H1 (cell line): ENCODE measurements at regions not wholly inside any gene's neighbourhood (a gene's known extent, or its start where the extent isn't known, plus 50 kb on each side); places are given as distances from the start of the nearest gene placed in this dataset.

Experiments
- CTCF ChIA-PET: fragments of 300-600 bp; sonication (Branson Sonifier 250); formaldehyde crosslinking; loops from one replicate; lab custom pipeline; 2021; ENCODE audit not compliant: partially characterized antibody; lab: Charles Lee
- POLR2A ChIA-PET: fragments of 300-600 bp; sonication (Branson Sonifier 250); formaldehyde crosslinking; loops from one replicate; lab custom pipeline; 2021; ENCODE audit warnings: inconsistent platforms; ENCODE audit not compliant: partially characterized antibody; lab: Charles Lee
- DNase-seq, 2 experiments: peaks; one replicate each; pipeline versions ENCODE4 v3.0.0 to v3.0.0-alpha.2; 2010 to 2022; ENCODE audit warnings: low spot score in 2 of 2, low read depth in 1 of 2, mixed read lengths in 1 of 2
- FAIRE-seq: peaks from 2 replicates; lab custom pipeline; 2011; peaks lifted over from hg19 to GRCh38; lab: Jason Lieb, UNC
- H2AFZ ChIP-seq: 2 replicates; pipeline ENCODE4 v1.8.1; 2012; ENCODE audit warnings: low read length, inconsistent platforms
- H2AK5ac ChIP-seq: 2 replicates; pipeline ENCODE4 v1.6.1; 2013; ENCODE audit warnings: low read depth, low read length
- H2BK120ac ChIP-seq: replicated peaks from 2 replicates; pipeline ENCODE3; 2013; ENCODE audit warnings: low read depth, low read length, inconsistent platforms
- H2BK12ac ChIP-seq: 2 replicates; pipeline ENCODE4 v1.6.1; 2013; ENCODE audit warnings: low read depth, low read length
- H2BK15ac ChIP-seq: 2 replicates; pipeline ENCODE4 v1.6.1; 2013; ENCODE audit warnings: low read length
- H2BK20ac ChIP-seq: 2 replicates; pipeline ENCODE4 v1.6.1; 2013; ENCODE audit warnings: low read length
- H2BK5ac ChIP-seq: 2 replicates; pipeline ENCODE4 v1.6.1; 2013; ENCODE audit warnings: low read depth, low read length
- H3K14ac ChIP-seq: 2 replicates; pipeline ENCODE4 v1.6.1; 2013; ENCODE audit warnings: inconsistent platforms; ENCODE audit not compliant: insufficient read length
- H3K18ac ChIP-seq: 2 replicates; pipeline ENCODE4 v1.6.1; 2013; ENCODE audit warnings: low read length; ENCODE audit errors: extremely low read depth
- H3K23ac ChIP-seq: 2 replicates; pipeline ENCODE4 v1.6.1; 2013; ENCODE audit warnings: inconsistent platforms; ENCODE audit not compliant: insufficient read length
- H3K23me2 ChIP-seq: 2 replicates; pipeline ENCODE4 v1.6.1; 2013; ENCODE audit warnings: low read depth, low read length
- H3K27ac ChIP-seq: 2 replicates; pipeline ENCODE4 v1.6.1; 2011; ENCODE audit warnings: low read depth, low read length, inconsistent platforms
- H3K27me3 ChIP-seq, 4 experiments: replicated peaks in 1 of 4; 1 replicate in 1 of 4; 2 replicates in 3 of 4; pipeline versions ENCODE4 v1.6.1 to v1.8.1; 2011 to 2013; ENCODE audit warnings: low read length in 3 of 4, mild to moderate bottlenecking in 3 of 4, inconsistent platforms in 2 of 4, mixed read lengths in 2 of 4, moderate library complexity in 1 of 4; ENCODE audit not compliant: control insufficient read depth in 3 of 4, insufficient read depth in 3 of 4; ENCODE audit errors: extremely low read depth in 1 of 4
- H3K36me3 ChIP-seq, 4 experiments: 2 replicates each; pipeline versions ENCODE4 v1.6.1 to v1.8.1; 2011 to 2013; ENCODE audit warnings: mild to moderate bottlenecking in 4 of 4, low read length in 3 of 4, moderate library complexity in 2 of 4, control low read depth in 1 of 4, inconsistent platforms in 1 of 4; ENCODE audit not compliant: insufficient read depth in 4 of 4, control insufficient read depth in 2 of 4
- H3K4ac ChIP-seq: replicated peaks from 2 replicates; pipeline ENCODE3; 2013; ENCODE audit warnings: low read length, low read depth, mixed read lengths, inconsistent platforms; ENCODE audit not compliant: insufficient read length
- H3K4me1 ChIP-seq, 4 experiments: replicated peaks in 1 of 4; 1 replicate in 1 of 4; 2 replicates in 3 of 4; pipeline versions ENCODE4 v1.6.1 to v1.8.1; 2011 to 2013; ENCODE audit warnings: low read length in 3 of 4, inconsistent platforms in 2 of 4, mixed read lengths in 1 of 4; ENCODE audit not compliant: insufficient read depth in 4 of 4, control insufficient read depth in 3 of 4
- H3K4me2 ChIP-seq, 2 experiments: 2 replicates each; pipeline versions ENCODE4 v1.6.1 to v1.8.1; 2011 to 2013; ENCODE audit warnings: low read depth in 2 of 2, low read length in 2 of 2, control low read depth in 1 of 2, inconsistent platforms in 1 of 2, mild to moderate bottlenecking in 1 of 2; ENCODE audit not compliant: insufficient read depth in 1 of 2
- H3K4me3 ChIP-seq, 4 experiments: fragments of 200-600, 300-600 bp in 1 of 4; sonication (generic), shearing (Covaris generic), sonication (Bioruptor Twin) in 1 of 4; 2 replicates each; pipeline versions ENCODE4 v1.5.1 to v1.8.1; 2011 to 2016; ENCODE audit warnings: low read length in 4 of 4, low read depth in 3 of 4, control low read depth in 2 of 4, inconsistent platforms in 2 of 4, mild to moderate bottlenecking in 2 of 4, mixed read lengths in 1 of 4, moderate library complexity in 1 of 4; ENCODE audit not compliant: insufficient read depth in 2 of 4; ENCODE audit errors: extremely low read depth in 1 of 4
- H3K56ac ChIP-seq: replicated peaks from 2 replicates; pipeline ENCODE3; 2013; ENCODE audit warnings: low read depth, mild to moderate bottlenecking, mixed read lengths, low read length, inconsistent platforms; ENCODE audit not compliant: insufficient read length
- H3K79me1 ChIP-seq: 2 replicates; pipeline ENCODE4 v1.6.1; 2013; ENCODE audit warnings: low read depth, low read length, control low read depth
- H3K79me2 ChIP-seq, 2 experiments: 2 replicates each; pipeline versions ENCODE4 v1.6.1 to v1.8.1; 2012 to 2013; ENCODE audit warnings: low read length in 2 of 2, mild to moderate bottlenecking in 2 of 2, inconsistent platforms in 1 of 2; ENCODE audit not compliant: insufficient read depth in 2 of 2, control insufficient read depth in 1 of 2
- H3K9ac ChIP-seq, 4 experiments: replicated peaks in 1 of 4; 1 replicate in 1 of 4; 2 replicates in 3 of 4; pipeline versions ENCODE4 v1.6.1 to v1.8.1; 2011 to 2013; ENCODE audit warnings: low read depth in 3 of 4, low read length in 3 of 4, control low read depth in 2 of 4, mild to moderate bottlenecking in 2 of 4, moderate library complexity in 2 of 4, inconsistent platforms in 1 of 4; ENCODE audit errors: extremely low read depth in 1 of 4
- H3K9me3 ChIP-seq, 2 experiments: 2 replicates each; pipeline versions ENCODE4 v1.6.1 to v1.8.1; 2012 to 2013; ENCODE audit warnings: mild to moderate bottlenecking in 2 of 2, moderate library complexity in 2 of 2, control low read depth in 1 of 2, inconsistent platforms in 1 of 2, low read depth in 1 of 2, low read length in 1 of 2, mixed read lengths in 1 of 2; ENCODE audit not compliant: insufficient read depth in 2 of 2
- H4K20me1 ChIP-seq, 2 experiments: replicated peaks in 1 of 2; 2 replicates each; pipeline versions ENCODE3 to v1.8.1; 2011 to 2013; ENCODE audit warnings: inconsistent platforms in 2 of 2, low read length in 2 of 2, mild to moderate bottlenecking in 1 of 2; ENCODE audit not compliant: insufficient read depth in 2 of 2, control insufficient read depth in 1 of 2
- H4K5ac ChIP-seq: 2 replicates; pipeline ENCODE4 v1.6.1; 2013; ENCODE audit warnings: low read length, low read depth, mixed read lengths, inconsistent platforms; ENCODE audit not compliant: insufficient read length
- H4K8ac ChIP-seq: 2 replicates; pipeline ENCODE4 v1.8.0; 2013; ENCODE audit warnings: mild to moderate bottlenecking, moderate library complexity, low read length, inconsistent platforms; ENCODE audit not compliant: insufficient read depth; ENCODE audit errors: extremely low read depth
- H4K91ac ChIP-seq: replicated peaks from 2 replicates; pipeline ENCODE3; 2013; ENCODE audit warnings: low read length, mixed read lengths, inconsistent platforms; ENCODE audit not compliant: insufficient read length
- BACH1 ChIP-seq: IDR thresholded peaks from 2 replicates; pipeline ENCODE4 v1.6.1; 2012; ENCODE audit warnings: low read length, improper control_type of control experiment
- BCL11A ChIP-seq, 2 experiments: IDR thresholded peaks; one replicate each; pipeline ENCODE4 v1.6.1; 2011; ENCODE audit warnings: low read depth in 2 of 2, low read length in 2 of 2, mild to moderate bottlenecking in 2 of 2
- CBX8 ChIP-seq: fragments of 300-800, 300-1000 bp; sonication (generic); IDR thresholded peaks from 2 replicates; pipeline ENCODE4 v1.7.1; 2016; ENCODE audit warnings: low read depth, low read length, borderline replicate concordance
- CTBP2 ChIP-seq: IDR thresholded peaks from 2 replicates; pipeline ENCODE4 v1.7.0; 2011; ENCODE audit warnings: borderline replicate concordance, mild to moderate bottlenecking, moderate library complexity, mixed read lengths, low read length; ENCODE audit not compliant: insufficient read depth, insufficient read length
- EGR1 ChIP-seq: IDR thresholded peaks from 2 replicates; pipeline ENCODE4 v1.6.1; 2011; ENCODE audit warnings: low read depth, low read length, borderline replicate concordance
- KDM5A ChIP-seq: fragments of 200-600 bp; IDR thresholded peaks from 2 replicates; pipeline ENCODE4 v1.7.1; 2012; ENCODE audit warnings: mild to moderate bottlenecking, low read length, inconsistent platforms, mixed read lengths
- RXRA ChIP-seq: IDR thresholded peaks from 2 replicates; pipeline ENCODE4 v1.6.1; 2011; ENCODE audit warnings: low read depth, mild to moderate bottlenecking, low read length, moderate library complexity; ENCODE audit not compliant: insufficient read depth
- WGBS, 2 experiments: shearing (Covaris generic) in 1 of 2; methylation state at CpG; one replicate each; pipeline versions ENCODE4 v1.1.6 to v1.1.7; 2013 to 2015; ENCODE audit warnings: low lambda C conversion rate in 2 of 2, mixed read lengths in 2 of 2, inconsistent platforms in 1 of 2, low coverage in 1 of 2, missing lambda C conversion rate in 1 of 2; ENCODE audit not compliant: insufficient replicate concordance in 2 of 2, insufficient coverage in 1 of 2, insufficient read length in 1 of 2; ENCODE audit errors: extremely low coverage in 1 of 2, missing lambda C conversion rate in 1 of 2; 5-methylcytosine and 5-hydroxymethylcytosine counted together
- TF ChIP-seq, protein P1 (sequence below): IDR thresholded peaks from 2 replicates; pipeline ENCODE4 v1.6.1; 2011; ENCODE audit warnings: low read length, improper control_type of control experiment
- TF ChIP-seq, protein P2 (sequence below), 3 experiments: IDR thresholded peaks; 1 replicate in 2 of 3; 2 replicates in 1 of 3; pipeline versions ENCODE4 v1.5.1 to v1.6.1; 2011; ENCODE audit warnings: low read length in 3 of 3, mild to moderate bottlenecking in 3 of 3, inconsistent platforms in 2 of 3, low read depth in 1 of 3, moderate library complexity in 1 of 3; ENCODE audit not compliant: insufficient read depth in 1 of 3; ENCODE audit errors: control extremely low read depth in 1 of 3

DNA sequence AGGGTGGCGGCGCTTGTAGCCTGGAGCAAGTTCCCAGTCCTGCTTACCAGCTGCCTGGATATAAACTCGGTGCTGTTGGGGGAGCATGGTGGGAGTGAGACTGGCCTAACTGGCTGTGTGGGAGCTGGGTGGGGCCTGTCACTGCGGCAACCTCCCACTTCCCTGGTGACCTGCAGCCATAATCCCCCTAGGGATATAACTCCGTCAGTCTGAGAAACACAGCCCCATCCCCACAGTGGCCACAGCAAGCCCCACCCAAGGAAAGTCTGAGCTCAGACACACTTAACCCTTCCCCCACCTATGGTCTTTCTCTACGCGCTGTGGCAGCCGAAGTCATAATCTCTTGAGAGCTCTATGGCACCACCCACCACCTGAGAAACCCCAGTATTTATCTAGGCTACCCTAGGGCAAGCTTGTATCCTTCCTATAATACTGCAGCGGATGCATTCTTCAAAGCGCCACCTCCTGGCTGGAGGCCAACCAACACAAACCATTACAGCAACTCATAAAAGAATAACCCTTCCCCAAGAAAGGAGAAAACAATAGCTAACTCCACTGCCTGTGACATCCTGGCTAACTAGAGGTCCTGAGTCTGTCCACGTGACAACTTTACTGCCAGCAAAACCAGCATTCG, 57.4 kb downstream of the ZNF648 start:
- FAIRE-seq (no peak), DNase-seq (no peak)
- Histone ChIP-seq H3K27me3 (no peaks in the 10 kb centered on the region), H3K18ac (no peak overlapping the region; the same call in 1 of the 2 replicates), H3K4me1 (peaks cover 0 to 4% (median 2%) of the 10 kb centered on the region in 4 experiments; a peak in 3 of 7 replicates), H3K9ac (no peak overlapping the region), H3K36me3 (no peaks in the 10 kb centered on the region), H3K27ac (no peak overlapping the region), H2BK12ac (no peak overlapping the region), H3K14ac (no peak overlapping the region), H2BK15ac (no peak overlapping the region), H3K56ac (no peak overlapping the region), H3K4me3 (no peak overlapping the region), H2AK5ac (0 out of 2 replicates have a peak overlapping the region, but pooled peaks have one; percentile 39), H3K79me1 (no peaks in the 10 kb centered on the region), H4K91ac (no peak overlapping the region), H4K5ac (no peak overlapping the region), H3K4me2 (no peak overlapping the region), H3K79me2 (no peaks in the 10 kb centered on the region), H4K8ac (no peak overlapping the region), H2BK20ac (no peak overlapping the region), H3K4ac (no peak overlapping the region), H2BK5ac (no peak overlapping the region), H2BK120ac (no peak overlapping the region), H4K20me1 (no peaks in the 10 kb centered on the region), H3K9me3 (0 out of 4 replicates have a peak, but pooled peaks cover 0 to 3% of the 10 kb centered on the region in 2 experiments), H3K23ac (no peak overlapping the region), H2AFZ (peak overlapping the region; percentile 25; the same call in 1 of the 2 replicates), H3K23me2 (no peaks in the 10 kb centered on the region)
- ChIA-PET CTCF (interaction anchor here (0.7 to 5.5 kb wide), 23 partner anchors 8 to 287 kb away, joined by 3 to 38 read pairs (median 5); no protein-coding TSS in a partner anchor), POLR2A (interaction anchor here (1.1 kb wide), 1 partner anchor 34 kb away, joined by 3 read pairs; no protein-coding TSS in a partner anchor)
- WGBS, 2 experiments: 91% methylated on average over 10 of the region's 12 CpGs; no CpG with 5 or more reads in 1 of the 2 experiments
- TF ChIP-seq RXRA (no peak), EGR1 (no peak), BCL11A (IDR thresholded peaks at IDR 0.05; ENCODE audit: low read depth in 2 of 2, low read length in 2 of 2) (no peak), KDM5A (no peak), BACH1 (no peak), CTBP2 (no peak), CBX8 (no peak)
- TF ChIP-seq, protein P1, sequence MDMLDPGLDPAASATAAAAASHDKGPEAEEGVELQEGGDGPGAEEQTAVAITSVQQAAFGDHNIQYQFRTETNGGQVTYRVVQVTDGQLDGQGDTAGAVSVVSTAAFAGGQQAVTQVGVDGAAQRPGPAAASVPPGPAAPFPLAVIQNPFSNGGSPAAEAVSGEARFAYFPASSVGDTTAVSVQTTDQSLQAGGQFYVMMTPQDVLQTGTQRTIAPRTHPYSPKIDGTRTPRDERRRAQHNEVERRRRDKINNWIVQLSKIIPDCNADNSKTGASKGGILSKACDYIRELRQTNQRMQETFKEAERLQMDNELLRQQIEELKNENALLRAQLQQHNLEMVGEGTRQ: no peak
- TF ChIP-seq, protein P2, sequence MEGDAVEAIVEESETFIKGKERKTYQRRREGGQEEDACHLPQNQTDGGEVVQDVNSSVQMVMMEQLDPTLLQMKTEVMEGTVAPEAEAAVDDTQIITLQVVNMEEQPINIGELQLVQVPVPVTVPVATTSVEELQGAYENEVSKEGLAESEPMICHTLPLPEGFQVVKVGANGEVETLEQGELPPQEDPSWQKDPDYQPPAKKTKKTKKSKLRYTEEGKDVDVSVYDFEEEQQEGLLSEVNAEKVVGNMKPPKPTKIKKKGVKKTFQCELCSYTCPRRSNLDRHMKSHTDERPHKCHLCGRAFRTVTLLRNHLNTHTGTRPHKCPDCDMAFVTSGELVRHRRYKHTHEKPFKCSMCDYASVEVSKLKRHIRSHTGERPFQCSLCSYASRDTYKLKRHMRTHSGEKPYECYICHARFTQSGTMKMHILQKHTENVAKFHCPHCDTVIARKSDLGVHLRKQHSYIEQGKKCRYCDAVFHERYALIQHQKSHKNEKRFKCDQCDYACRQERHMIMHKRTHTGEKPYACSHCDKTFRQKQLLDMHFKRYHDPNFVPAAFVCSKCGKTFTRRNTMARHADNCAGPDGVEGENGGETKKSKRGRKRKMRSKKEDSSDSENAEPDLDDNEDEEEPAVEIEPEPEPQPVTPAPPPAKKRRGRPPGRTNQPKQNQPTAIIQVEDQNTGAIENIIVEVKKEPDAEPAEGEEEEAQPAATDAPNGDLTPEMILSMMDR (IDR thresholded peaks at IDR 0.05; ENCODE audit: control extremely low read depth in 1 of 3, insufficient read depth in 1 of 3, low read depth in 1 of 3, low read length in 3 of 3): peak; percentile 7 to 51 (median 37); a peak in 2 of 4 replicates
